Kidney tubule cell (primary cell): ENCODE measurements at regions not wholly inside any gene's neighbourhood (a gene's known extent, or its start where the extent isn't known, plus 50 kb on each side); places are given as distances from the start of the nearest gene placed in this dataset.
"Not testable (repeated sequence)": the region's sequence is repeated elsewhere in the genome, so short reads cannot be mapped to it uniquely, and the experiment has no call there.

Experiments
- DNase-seq: peaks from one replicate; pipeline ENCODE4 v3.0.0-alpha.2; 2018; ENCODE audit warnings: low spot score

DNA sequence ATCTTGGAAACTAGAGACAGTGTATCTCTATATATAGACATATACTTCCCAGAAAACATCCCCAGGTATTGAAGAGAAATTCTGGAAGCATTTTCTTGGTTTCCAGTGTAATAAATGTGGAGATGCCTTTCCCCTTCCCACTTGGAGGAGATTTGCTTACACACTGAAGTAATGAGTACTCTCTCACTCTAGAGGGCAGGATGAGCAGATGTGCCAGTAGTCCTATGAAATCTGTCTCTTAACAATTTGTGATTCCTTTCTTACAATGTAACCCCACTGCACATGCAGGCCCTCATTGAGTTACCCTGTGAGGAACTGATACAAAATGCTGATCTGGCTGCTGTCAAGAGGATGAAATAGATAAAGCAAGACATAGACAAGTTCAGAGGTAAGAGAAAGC lies 567.2 kb downstream of the SLCO4C1 start:
- no peak for DNase-seq

DNA sequence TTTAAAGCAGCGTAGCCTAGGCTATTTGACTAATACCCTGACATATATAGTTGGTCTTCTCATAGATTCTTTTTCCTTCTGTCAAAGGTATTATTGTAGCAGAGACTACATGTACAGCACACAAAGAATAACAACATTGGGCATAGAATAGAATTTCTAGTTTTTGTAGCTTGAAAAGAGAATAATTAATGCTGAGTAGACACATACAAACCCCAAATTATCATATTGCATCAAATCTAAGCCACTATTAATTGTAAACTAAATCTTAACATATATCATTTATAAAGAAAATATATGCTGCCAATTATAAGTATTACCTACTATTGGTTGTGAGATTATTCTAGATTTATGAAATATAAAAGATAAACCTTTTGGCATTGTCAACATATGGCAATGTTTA lies 574.5 kb downstream of the SLCO4C1 start:
- DNase-seq = no peak

DNA sequence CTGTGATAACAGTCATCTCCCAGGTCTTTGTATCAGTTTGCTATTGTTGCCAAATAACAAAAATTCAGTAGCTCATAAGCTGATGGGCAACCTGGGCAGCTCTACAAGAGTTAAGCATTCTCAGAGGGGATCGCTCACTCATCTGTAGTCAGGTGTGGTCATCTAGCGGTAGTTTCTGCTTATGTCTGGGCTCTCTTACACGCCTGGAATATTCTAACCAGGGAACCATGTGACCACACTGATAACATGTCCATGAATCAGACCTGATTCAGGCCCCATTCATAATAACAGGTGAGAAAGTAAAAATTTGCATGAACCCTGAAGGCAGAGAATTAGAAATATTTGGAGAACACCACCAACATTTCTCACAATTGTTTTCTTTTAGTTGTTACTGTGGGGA lies 576.1 kb downstream of the SLCO4C1 start:
- peak; percentile 47 for DNase-seq

DNA sequence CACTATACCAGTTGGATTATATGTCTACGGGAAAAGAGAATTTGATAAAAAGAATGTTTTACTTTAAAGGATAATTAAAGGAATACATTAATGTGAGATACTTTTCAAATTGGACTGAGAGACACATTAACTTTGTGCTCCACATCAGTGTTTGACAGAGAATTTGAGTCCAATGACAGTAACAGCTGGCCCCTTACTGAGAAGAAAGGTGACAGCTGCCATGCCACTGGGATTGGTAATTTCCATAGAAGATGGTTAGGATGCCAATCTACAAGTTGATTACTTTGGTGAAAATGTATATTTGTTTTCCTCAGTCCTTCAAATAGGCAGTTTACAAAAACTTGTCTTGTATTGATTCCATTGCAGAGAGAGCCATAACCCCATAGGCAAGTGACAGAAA lies 578.4 kb downstream of the SLCO4C1 start:
- no peak for DNase-seq

- DNase-seq = no peak
These were observed 579.1 kb downstream of the SLCO4C1 start for GRCh38 chr5:101716941-101717340.

GRCh38 chr5:101715790-101716189 lies 580.3 kb downstream of the SLCO4C1 start:
- DNase-seq = not testable (repeated sequence)

DNA sequence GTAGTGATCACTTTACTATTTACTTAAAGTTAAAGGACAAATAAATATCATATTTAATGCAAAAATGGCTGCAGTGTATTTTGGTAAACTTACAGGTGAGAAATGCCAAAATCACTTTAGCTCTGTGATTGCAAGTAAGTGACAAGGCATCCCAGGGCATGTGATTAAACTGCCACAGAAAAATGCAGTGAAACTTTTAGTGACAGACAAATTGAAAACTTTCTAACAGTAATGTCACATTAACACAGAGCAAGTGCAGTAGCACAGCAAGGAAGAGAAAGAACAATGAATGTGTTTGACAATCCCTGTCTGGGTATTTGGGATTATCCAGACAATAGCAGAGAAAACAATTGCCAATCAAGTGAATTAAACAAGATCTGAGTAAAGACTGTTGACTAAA lies 606.8 kb downstream of the SLCO4C1 start:
- no peak for DNase-seq

DNA sequence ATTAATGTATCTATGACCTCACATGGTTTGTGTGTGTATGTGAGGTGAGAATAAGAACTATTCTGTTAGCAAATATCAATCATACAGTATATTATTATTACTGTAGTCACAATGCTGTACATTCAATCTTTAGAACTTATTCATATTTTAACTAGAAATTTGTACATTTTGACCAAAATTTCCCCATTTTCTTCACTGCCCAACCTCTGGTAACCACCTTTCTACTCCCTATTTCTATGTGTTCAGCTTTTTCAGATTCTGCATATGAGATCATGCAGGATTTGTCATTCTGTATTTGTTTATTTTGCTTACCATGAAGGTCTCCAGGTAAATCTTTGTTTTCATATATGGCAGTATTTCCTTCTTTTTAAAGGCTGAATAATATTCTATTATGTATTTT lies 607.9 kb downstream of the SLCO4C1 start:
- no peak for DNase-seq

DNA sequence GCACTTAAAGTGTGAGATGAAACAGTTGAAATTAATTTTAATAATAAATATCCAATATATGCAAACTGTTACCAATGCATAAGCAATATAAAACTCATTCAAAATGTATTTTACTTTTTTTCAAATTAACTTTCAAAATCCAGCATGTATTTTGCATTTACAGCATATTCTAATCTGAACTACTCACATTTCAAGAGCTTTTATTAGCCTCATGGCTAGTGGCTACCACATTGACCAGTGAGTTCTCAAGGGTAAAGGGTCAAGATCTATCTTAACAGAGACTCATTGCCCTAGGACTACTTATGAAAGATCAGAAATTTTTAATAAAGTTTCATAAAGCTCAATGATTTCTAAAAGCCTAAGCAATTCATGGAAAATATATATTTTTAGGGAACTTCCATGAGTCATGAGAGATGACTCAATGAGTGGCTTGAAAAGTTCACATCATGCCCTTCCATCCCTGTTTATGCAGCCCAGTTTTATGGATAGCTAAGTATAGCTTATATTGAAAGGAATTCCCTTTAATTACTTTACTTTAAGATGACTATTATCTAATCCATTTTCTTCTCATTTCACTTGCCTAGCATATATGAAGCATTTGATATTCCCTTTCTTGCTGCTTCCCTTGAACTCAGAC lies 608.6 kb downstream of the SLCO4C1 start:
- DNase-seq = no peak

DNA sequence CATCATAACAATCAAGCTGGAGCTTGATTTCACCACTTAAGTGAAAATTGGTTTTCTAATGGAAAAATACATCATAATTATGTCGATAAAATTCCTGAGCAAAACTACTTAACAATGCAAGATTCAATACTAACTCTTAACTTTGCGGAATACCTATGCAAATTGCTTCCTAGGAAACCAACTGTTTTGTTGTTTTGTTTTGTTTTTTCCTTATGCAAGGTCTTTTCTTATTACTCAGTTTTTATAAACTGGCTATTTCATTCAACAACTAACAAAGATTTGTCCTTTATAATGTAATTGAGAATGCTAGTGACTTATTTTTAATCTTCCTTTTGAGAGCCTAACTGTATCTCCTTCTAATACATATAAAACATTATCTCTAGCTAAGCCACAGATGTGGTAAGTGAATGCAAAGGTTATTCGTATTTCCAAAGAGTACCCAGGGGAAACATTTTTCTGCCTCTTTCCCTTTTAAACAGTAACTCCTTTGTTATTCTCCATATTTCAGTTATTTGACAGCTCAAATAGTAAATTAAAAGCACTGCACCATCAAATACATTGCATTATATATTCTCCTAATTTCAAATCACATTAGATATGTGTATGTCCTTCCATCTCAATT lies 609.4 kb downstream of the SLCO4C1 start:
- no peak for DNase-seq

GRCh38 chr5:101679816-101680215 lies 616.3 kb downstream of the SLCO4C1 start:
- DNase-seq = no peak

- DNase-seq = peak; percentile 58
These were observed 617.4 kb downstream of the SLCO4C1 start for GRCh38 chr5:101678481-101679193.

DNA sequence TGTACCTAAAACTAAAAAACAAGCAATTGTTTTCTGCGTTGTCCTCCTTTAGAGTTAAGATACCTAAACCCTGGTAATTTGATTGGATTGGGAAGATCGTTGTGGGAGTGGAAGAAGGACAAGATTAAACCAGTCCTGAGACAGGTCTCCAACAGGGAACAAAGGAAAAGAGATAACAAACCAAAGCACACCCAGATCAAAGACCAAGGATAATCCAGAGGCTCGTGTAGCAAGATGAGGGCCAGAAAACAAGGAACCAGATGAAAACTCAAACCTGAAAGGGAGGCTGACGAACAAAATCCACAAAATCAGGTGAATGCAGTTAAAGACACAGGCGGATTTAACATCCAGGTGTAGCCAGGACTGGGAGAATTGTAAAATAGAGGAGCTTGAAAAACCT lies 618.1 kb downstream of the SLCO4C1 start:
- no peak for DNase-seq

DNA sequence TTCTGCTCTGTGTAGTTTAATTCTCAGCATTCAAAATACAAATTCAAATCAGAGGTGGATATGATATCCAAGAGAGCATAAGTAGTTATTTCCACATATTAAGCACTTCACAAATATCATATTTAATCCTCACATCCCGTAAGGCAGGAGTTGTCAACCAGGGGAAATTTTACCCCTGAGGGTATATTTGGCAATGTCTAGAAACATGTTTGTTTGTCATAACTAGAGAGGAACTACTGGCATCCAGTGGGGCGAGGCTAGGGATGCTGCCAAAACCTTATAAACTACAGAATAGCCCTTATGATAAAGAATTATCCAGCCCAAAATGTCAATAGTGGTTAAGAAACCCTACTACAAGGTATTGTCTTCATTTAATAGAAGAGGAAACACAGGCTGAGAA lies 619.4 kb downstream of the SLCO4C1 start:
- no peak for DNase-seq

DNA sequence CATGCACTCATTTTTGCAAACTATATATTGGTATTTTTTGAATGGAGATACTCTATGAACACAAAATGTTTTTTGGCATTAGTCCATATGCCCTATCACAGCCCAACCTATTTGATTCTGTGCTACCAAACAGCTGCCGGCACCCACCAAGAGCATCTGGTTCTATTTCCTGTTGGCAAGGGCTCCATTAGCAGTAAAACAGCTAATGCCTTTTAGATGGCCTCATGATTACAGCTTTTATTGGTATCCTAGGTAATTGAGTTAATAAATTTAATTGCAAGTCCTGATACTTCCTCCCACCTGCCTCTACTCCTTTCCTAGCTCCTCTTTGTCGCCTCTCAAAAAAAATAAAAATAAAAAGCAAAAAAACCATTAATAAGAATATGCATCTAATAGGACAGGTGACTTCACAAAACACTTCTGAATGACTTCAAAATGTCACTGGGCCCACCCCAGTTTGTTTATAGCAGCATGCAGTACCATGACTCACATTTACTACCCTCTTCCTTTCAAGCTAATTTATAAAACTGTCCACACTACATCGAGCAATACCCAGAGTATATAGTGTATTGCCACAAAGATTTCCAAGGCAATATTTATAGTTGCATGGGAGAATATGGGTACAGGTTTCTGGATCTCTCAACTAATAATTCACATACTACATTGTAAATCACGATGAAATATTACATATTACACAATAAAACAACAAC lies 620.4 kb downstream of the SLCO4C1 start:
- DNase-seq = no peak

- DNase-seq = no peak
These were observed 623.0 kb downstream of the SLCO4C1 start for GRCh38 chr5:101673120-101673519.

DNA sequence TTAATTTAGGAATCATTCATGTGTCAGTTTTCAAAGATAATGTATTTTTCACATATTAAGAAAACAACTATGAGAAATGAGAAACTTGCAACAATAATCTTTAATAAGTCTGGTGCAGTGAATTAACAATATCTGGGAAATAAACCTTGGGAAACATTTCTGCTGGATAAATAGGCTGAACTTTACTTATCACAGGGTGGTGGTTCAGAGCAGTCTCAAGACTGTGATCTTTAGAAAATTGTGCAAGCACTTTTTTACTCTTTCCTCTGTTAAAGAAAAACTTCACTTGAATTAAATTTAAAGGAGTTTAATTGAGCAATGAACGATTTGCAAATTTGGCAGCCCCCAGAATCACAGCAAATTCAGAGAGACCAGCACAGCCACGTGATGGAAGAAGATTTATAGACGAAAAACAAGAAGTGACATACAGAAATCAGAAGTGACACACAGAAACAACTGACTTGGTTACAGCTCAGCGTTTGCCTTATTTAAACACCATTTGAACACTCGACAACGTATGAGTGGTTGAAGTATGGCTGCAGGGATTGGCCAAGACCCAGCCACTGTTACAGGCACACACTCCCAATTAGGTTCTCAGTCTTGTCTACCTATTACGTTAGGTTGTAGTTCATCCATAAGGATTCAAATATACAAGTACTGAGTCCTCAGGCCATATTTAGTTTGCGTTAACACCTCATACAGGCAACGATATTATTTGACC lies 631.9 kb downstream of the SLCO4C1 start:
- no peak for DNase-seq

GRCh38 chr5:101663543-101663942 lies 632.5 kb downstream of the SLCO4C1 start:
- no peak for DNase-seq

DNA sequence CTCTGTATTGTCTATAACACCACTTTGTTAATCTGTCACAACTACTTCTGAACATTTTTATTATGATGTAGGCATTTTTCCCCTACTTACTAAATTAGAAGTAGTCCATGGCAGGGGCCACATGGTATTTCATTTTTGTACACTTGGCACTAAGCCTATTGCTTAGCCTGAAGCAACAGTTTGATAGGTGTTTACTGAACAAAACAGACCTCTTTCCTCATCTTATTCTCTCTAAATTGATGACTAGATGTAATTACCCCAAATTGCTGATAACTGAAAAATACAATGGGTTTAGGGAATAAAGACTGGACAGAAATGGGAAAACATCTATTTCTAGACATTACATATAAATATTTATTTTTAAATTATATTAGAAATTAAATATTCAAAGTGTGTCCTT lies 633.8 kb downstream of the SLCO4C1 start:
- DNase-seq = no peak

GRCh38 chr5:101658433-101658832 lies 637.7 kb downstream of the SLCO4C1 start:
- DNase-seq = no peak

GRCh38 chr5:101653996-101654395 lies 642.1 kb downstream of the SLCO4C1 start:
- no peak for DNase-seq

- no peak for DNase-seq
These were observed 648.2 kb downstream of the SLCO4C1 start for GRCh38 chr5:101647861-101648260.
